Breast epithelium (tissue), 3 donors: ENCODE measurements at regions not wholly inside any gene's neighbourhood (a gene's known extent, or its start where the extent isn't known, plus 50 kb on each side); places are given as distances from the start of the nearest gene placed in this dataset.

Experiments used
- CTCF ChIP-seq, 3 donors: fragments of 450-650 bp; IDR thresholded peaks; one replicate each; pipeline ENCODE4 v1.5.1; 2016 to 2017; ENCODE audit warnings: antibody characterized with exemption in 3 of 3, mild to moderate bottlenecking in 3 of 3, moderate library complexity in 3 of 3
- POLR2A ChIP-seq: fragments of 450-650 bp; IDR thresholded peaks from one replicate; pipeline ENCODE4 v1.6.1; 2016; ENCODE audit warnings: antibody characterized with exemption, mild to moderate bottlenecking, moderate library complexity
- POLR2AphosphoS5 ChIP-seq, 3 donors: sonication (generic); formaldehyde crosslinking; IDR thresholded peaks; one replicate each; pipeline ENCODE4 v1.6.1; 2017; ENCODE audit warnings: antibody characterized with exemption in 3 of 3

GRCh38 chr11:134879341-134879740, 467.3 kb upstream of the B3GAT1 start:
- TF ChIP-seq POLR2A (no peak), CTCF (IDR thresholded peaks at IDR 0.05) (no peak), POLR2AphosphoS5 (IDR thresholded peaks at IDR 0.05) (no peak)
